ENCODE measurements at regions not wholly inside any gene's neighbourhood (a gene's known extent, or its start where the extent isn't known, plus 50 kb on each side); places are given as distances from the start of the nearest gene placed in this dataset.
"Not testable (repeated sequence)": the region's sequence is repeated elsewhere in the genome, so short reads cannot be mapped to it uniquely, and the experiment has no call there.

GRCh38 chr13:65336087-65336749, 1893.9 kb downstream of the PCDH9 start:
- intact Hi-C loops (cut with DNase I), result no loop called here
- WGBS, 2 donors, result 55 to 69% methylated on average over 4 to 9 of the region's 9 CpGs
- DNase-seq, result no peak
- Histone ChIP-seq H3K9me3 (no peaks in the 10 kb centered on the region), H3K27me3 (no peaks in the 10 kb centered on the region), H3K4me1 (no peaks in the 10 kb centered on the region), H3K36me3 (no peaks in the 10 kb centered on the region), H3K4me3 (no peak overlapping the region), H3K27ac (no peak overlapping the region)
- TF ChIP-seq CTCF (IDR thresholded peaks at IDR 0.05) (no peak), POLR2A (IDR thresholded peaks at IDR 0.05) (no peak)

- Histone ChIP-seq H3K4me3 (no peak overlapping the region), H3K27ac (no peak overlapping the region), H3K4me1 (no peaks in the 10 kb centered on the region), H3K27me3 (no peaks in the 10 kb centered on the region), H3K9me3 (no peaks in the 10 kb centered on the region), H3K36me3 (no peaks in the 10 kb centered on the region)
- no peak for DNase-seq
- TF ChIP-seq CTCF (IDR thresholded peaks at IDR 0.05) (no peak), POLR2A (IDR thresholded peaks at IDR 0.05) (no peak)
- WGBS, 2 donors, result 96 to 100% methylated on average over 1 to 13 of the region's 14 CpGs
- intact Hi-C loops (cut with DNase I), result no loop called here
Observed at GRCh38 chr13:65330691-65331090, 1899.4 kb downstream of the PCDH9 start.

GRCh38 chr13:65330287-65330686, 1899.8 kb downstream of the PCDH9 start:
- TF ChIP-seq CTCF (IDR thresholded peaks at IDR 0.05), result no peak
- H3K27me3 ChIP-seq, result no peaks in the 10 kb centered on the region
- H3K4me3 ChIP-seq, result no peak overlapping the region
- no peaks in the 10 kb centered on the region for H3K9me3 ChIP-seq
- H3K4me1 ChIP-seq, result no peaks in the 10 kb centered on the region
- 89 to 91% methylated on average over 16 to 17 of the region's 17 CpGs for WGBS, 2 donors
- no peak for DNase-seq
- intact Hi-C loops (cut with DNase I), result no loop called here
- no peak overlapping the region for H3K27ac ChIP-seq
- H3K36me3 ChIP-seq, result no peaks in the 10 kb centered on the region

- H3K27me3 ChIP-seq; H3K36me3 ChIP-seq; H3K9me3 ChIP-seq; H3K4me1 ChIP-seq; intact Hi-C loops (cut with DNase I); DNase-seq; H3K27ac ChIP-seq; H3K4me3 ChIP-seq: not testable (repeated sequence)
- WGBS, 2 donors, result 90 to 91% methylated on average over 15 of the region's 15 CpGs
Observed at GRCh38 chr13:65323192-65323591, 1906.9 kb downstream of the PCDH9 start.

- WGBS, 2 donors, result 64 to 75% methylated on average over 2 of the region's 2 CpGs
- H3K36me3 ChIP-seq; DNase-seq; H3K27me3 ChIP-seq; H3K4me3 ChIP-seq; H3K9me3 ChIP-seq; intact Hi-C loops (cut with DNase I); H3K4me1 ChIP-seq; H3K27ac ChIP-seq: not testable (repeated sequence)
Observed at GRCh38 chr13:65321423-65321822, 1908.7 kb downstream of the PCDH9 start.

- TF ChIP-seq CTCF (IDR thresholded peaks at IDR 0.05) (no peak), POLR2A (IDR thresholded peaks at IDR 0.05) (no peak)
- Histone ChIP-seq H3K27me3 (no peaks in the 10 kb centered on the region), H3K4me3 (no peak overlapping the region), H3K9me3 (peaks cover 0 to 14% (median 4%) of the 10 kb centered on the region in 3 donors), H3K4me1 (no peaks in the 10 kb centered on the region), H3K36me3 (no peaks in the 10 kb centered on the region), H3K27ac (no peak overlapping the region)
- intact Hi-C loops (cut with DNase I), result no loop called here
- WGBS, 2 donors, result 38 to 63% methylated on average over 2 to 3 of the region's 4 CpGs
- DNase-seq, result no peak
Observed at GRCh38 chr13:65314008-65314407, 1916.1 kb downstream of the PCDH9 start.
